Activated CD8-positive, alpha-beta memory T cell treated with anti-CD3 and anti-CD28 coated beads for 1 hour (primary cell): ENCODE measurements at regions not wholly inside any gene's neighbourhood (a gene's known extent, or its start where the extent isn't known, plus 50 kb on each side); places are given as distances from the start of the nearest gene placed in this dataset.
"Not testable (repeated sequence)": the region's sequence is repeated elsewhere in the genome, so short reads cannot be mapped to it uniquely, and the experiment has no call there.

Source experiments
- DNase-seq, 2 donors: peaks; one replicate each; pipeline ENCODE4 v3.0.0-alpha.2; 2020; ENCODE audit warnings: low read depth in 1 of 2; ENCODE audit errors: extremely low read depth in 1 of 2

GRCh38 chr1:208977012-208977411, 606.5 kb upstream of the CAMK1G start:
- no peak for DNase-seq

GRCh38 chr1:208977638-208978256, 605.8 kb upstream of the CAMK1G start:
- no peak for DNase-seq

DNA sequence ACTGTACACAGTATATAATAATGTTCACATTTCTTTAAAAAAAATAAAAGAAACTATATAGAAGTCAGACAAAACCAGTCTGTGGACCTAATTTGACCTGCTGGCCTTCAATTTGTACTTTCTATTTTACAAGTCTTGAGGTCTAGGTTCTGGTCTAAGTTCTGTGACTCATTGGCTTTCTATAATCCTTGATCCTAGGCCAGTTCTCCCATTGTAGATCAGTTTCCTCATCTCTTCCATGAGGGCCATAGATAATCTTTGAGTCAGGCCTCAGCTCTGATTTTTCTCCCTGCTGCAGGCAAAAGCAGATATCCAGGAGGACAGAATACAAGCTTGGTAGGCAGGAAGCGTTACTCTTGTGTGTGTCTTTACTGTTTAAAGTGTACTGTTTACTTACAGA, 603.7 kb upstream of the CAMK1G start:
- no peak for DNase-seq

GRCh38 chr1:208980605-208981004, 602.9 kb upstream of the CAMK1G start:
- DNase-seq, result no peak

GRCh38 chr1:208985231-208985630, 598.3 kb upstream of the CAMK1G start:
- DNase-seq, result no peak

DNA sequence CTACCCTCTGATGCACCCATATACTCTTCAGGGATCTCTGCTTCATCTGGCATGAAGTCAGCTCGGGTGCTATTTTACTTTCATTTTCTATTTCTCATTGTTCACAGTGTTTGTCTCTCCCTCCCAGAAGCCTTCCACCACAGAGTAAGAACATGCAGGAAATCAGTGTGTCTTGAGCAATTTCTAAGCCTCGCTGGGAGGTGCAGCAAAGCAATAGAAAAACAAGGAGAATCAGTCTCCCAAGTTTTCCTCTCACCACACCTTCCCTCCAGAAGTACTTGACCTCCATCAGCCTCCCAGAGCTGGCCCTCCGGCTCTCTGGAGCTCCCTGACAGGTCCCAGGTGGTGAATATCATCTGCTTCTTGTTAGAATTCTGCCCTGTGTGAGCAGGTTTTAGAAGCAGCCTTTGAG, 594.7 kb upstream of the CAMK1G start:
- DNase-seq, result no peak

GRCh38 chr1:208990456-208990855, 593.1 kb upstream of the CAMK1G start:
- DNase-seq, result no peak

- DNase-seq, result not testable (repeated sequence)
Measured at GRCh38 chr1:208997053-208997452, 586.5 kb upstream of the CAMK1G start.

DNA sequence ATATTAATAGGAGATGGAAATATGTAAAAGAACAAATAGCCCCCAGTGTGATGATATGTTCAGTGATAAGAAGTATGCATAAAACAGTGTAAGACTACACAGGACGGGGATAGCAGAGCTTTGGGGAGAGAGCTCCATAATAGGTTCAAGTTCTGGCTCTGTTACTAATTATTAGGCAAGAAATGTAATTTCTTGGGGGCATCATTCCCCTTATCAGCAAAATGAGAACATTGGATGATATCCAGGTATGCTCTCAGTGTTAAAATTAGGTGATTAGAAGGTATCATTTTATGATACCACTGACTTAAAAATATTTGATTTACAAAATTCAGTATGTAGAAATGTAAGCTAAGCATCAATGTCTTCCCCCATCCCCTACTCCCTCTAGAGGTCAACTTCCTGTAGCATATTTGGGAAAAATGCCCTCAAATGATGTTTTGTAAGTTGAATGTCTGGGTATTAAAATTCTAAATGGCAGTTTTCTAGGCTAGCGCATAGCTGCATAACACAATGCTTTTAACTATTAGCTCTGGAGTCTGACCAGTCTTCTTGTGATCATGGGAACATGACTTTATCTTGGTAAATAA, 585.7 kb upstream of the CAMK1G start:
- no peak for DNase-seq

DNA sequence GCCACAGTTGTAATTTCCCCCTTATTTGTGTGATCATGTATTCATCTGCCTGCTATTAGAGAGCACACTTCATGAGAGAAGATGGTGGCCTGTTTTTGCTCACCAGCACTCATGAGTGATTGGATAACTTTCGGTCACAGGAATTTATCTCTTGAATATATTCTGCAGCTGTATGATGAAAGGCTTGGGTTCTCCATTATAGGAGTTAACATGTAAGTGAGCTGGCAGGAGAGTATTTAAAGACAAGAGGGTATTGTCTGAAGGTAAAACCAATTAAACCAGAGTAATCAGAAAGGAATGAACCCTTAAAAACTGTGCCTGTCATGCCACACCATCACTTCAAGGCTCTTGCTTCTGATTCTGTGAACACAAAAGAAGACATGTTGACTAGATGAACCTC, 574.9 kb upstream of the CAMK1G start:
- no peak for DNase-seq

GRCh38 chr1:209010475-209011230, 572.9 kb upstream of the CAMK1G start:
- no peak for DNase-seq

DNA sequence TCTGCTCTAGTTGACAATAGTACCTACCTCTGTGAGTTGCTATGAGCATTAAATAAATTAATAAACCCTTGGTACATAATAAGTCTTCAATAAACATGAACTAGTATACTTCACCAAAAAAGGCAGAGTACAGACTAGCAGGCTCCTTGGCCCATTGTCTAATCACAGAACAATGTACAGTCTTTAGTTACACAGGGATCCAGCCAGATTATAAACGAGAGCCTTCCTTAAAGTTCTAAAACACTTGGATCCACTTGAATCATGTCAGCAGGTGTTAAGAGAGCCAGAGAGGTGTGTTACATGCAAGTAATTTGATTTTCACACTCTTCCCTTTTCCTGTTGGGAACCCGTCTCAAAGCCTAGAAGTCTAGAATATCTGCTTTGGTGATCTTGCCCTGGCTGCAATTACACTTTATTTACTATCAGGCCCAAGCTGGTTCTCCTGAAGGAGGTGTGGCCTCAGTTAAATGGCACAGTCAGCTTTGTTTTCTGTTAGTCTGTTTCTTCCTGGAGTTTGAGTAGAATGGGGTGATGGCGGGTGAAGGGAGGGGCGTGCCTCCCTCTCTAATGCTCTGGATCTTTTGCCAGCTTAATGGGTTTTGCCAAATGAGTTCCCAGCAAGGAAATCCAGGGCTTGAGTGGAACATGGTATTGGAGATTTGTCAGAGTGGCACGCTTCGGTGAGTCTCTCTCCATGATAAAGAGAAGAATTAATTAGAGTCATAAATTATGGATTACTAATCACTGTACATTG, 570.9 kb upstream of the CAMK1G start:
- DNase-seq, result no peak

- DNase-seq, result no peak
Measured at GRCh38 chr1:209015092-209015491, 568.4 kb upstream of the CAMK1G start.

GRCh38 chr1:209021622-209022021, 561.9 kb upstream of the CAMK1G start:
- no peak for DNase-seq

DNA sequence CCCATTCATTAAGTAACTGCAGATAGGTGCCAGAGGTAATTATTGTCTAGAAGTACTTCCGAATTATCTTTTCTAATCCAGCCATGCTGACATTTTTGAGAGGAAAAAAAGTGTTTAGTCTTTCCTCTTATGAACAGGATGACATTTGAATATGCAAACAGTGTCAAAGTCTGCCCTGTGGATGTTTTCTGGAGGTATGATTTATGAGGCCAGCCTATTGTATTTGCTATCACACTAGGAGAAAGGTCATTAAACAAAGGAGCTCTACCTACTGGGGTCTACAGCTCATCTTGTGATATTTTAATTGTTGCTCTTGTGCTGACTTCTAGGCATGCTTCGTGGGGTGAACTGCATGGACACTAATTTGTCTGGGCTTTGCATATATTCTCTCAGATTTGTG, 559.7 kb upstream of the CAMK1G start:
- no peak for DNase-seq

- no peak for DNase-seq
Measured at GRCh38 chr1:209029737-209030136, 553.8 kb upstream of the CAMK1G start.

DNA sequence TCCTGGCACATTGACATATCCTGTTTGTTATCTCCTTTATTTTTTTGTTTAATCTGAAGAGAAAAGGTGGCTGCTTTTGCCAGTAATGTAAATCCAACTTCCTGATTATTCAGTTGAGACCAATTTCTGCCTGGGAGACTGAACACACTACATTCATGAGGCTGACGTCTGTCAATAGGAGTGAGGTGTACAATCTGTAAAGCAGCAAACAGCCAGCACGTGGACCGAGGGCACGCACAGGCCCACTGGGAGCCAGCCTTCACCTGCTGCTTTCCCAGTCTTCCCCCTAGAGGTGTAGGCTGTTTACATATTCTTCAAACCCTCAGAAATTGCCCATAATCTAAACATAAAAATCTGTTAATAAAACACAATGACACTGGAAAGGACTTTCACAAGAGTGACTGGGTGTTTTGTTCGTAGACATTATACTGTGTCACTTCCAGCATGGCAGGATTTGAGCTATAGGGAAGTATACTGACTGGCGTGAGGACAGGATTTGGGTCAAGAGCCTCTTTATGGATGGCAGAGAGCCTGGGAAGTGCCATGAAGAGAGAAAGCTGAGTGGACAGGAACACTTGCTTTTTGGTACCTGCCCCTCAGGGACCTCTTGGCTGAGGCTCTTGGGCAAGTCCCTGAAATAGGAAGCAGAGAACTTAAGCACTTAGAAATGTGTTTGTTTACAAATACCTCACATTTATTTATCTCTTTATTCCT, 552.9 kb upstream of the CAMK1G start:
- no peak for DNase-seq

GRCh38 chr1:209037064-209037463, 546.5 kb upstream of the CAMK1G start:
- DNase-seq, result no peak

- no peak for DNase-seq
Measured at GRCh38 chr1:209038316-209038715, 545.2 kb upstream of the CAMK1G start.

- DNase-seq, result no peak
Measured at GRCh38 chr1:209038735-209039134, 544.8 kb upstream of the CAMK1G start.

DNA sequence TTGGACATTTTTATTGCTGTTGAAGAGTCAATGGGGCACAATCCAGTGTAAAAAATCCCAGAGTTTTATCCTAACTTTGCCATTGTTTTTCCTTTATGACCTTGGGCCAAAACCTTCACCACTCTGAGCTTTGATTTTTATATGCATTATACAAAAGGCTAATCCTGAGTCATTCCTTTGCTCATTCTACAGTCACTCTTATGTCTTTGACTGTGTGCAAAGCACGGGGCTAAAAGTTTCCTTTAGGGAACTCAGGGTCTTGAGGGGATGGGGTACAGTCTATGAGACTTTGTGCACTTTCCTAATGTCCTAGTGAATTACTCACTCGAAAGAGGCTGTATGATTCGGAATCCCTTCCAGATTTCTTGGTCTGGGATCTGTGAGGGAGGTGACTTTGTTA, 543.2 kb upstream of the CAMK1G start:
- no peak for DNase-seq
